ENCODE measurements at regions not wholly inside any gene's neighbourhood (a gene's known extent, or its start where the extent isn't known, plus 50 kb on each side); places are given as distances from the start of the nearest gene placed in this dataset.

DNA sequence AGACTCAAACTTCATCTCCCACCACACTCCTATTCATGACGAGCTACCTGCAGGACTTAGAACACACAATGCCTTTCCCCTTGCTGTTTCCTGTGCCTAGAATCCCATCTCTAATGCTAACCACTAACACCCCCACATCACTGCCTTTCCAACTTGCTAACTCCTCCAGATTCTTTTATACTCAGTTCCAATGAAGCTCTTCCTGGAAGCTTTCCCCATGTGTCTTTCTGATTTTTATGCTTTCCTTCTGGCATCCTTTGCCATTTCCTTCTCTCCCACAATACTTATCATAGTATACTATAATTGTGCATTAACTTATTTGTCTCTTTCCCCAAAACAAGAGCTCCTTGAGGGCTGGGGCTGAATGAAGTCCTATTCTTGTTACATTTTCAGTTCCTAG, 115.3 kb upstream of the PLPPR1 start:
- Histone ChIP-seq H3K9me3 (ENCODE audit: control insufficient read depth, low read length) (no peaks in the 10 kb centered on the region), H3K27me3 (replicated peaks; ENCODE audit: control insufficient read depth, insufficient read depth, low read length, poor library complexity, severe bottlenecking) (no peaks in the 10 kb centered on the region), H3K4me1 (ENCODE audit: control insufficient read depth, insufficient read depth, low read length, poor library complexity, severe bottlenecking) (no peaks in the 10 kb centered on the region), H3K27ac (ENCODE audit: insufficient read depth, low read length, poor library complexity, severe bottlenecking) (no peak overlapping the region), H3K36me3 (ENCODE audit: control insufficient read depth, insufficient read depth, low read length) (no peaks in the 10 kb centered on the region), H3K4me3 (ENCODE audit: insufficient read depth, low read depth, low read length, poor library complexity, severe bottlenecking) (no peak overlapping the region)
- no peak for DNase-seq

DNA sequence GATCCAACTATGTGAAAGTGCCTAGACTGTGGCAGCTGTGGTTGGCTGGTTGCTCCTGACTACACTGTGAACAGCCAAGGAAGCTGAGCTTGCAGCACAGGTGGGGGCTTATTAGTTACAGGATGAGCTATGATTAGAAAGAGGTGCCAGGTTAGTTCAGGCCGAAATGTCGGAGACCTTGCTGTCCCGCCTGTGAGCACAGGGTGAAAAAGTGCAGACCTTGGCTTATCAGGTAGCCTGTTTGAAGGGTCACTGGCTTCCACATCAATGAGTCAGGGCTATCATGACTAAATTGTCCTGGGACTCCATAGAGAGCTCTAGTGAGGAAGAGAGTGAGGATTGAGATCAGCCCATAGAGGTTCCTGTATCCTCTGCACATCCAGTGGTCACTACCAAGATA, 114.3 kb upstream of the PLPPR1 start:
- H3K4me1 ChIP-seq (ENCODE audit: control insufficient read depth, insufficient read depth, low read length, poor library complexity, severe bottlenecking): no peaks in the 10 kb centered on the region
- H3K4me3 ChIP-seq (ENCODE audit: insufficient read depth, low read depth, low read length, poor library complexity, severe bottlenecking): no peak overlapping the region
- DNase-seq: no peak
- no peaks in the 10 kb centered on the region for H3K36me3 ChIP-seq (ENCODE audit: control insufficient read depth, insufficient read depth, low read length)
- no peaks in the 10 kb centered on the region for H3K27me3 ChIP-seq (replicated peaks; ENCODE audit: control insufficient read depth, insufficient read depth, low read length, poor library complexity, severe bottlenecking)
- no peaks in the 10 kb centered on the region for H3K9me3 ChIP-seq (ENCODE audit: control insufficient read depth, low read length)
- no peak overlapping the region for H3K27ac ChIP-seq (ENCODE audit: insufficient read depth, low read length, poor library complexity, severe bottlenecking)

DNA sequence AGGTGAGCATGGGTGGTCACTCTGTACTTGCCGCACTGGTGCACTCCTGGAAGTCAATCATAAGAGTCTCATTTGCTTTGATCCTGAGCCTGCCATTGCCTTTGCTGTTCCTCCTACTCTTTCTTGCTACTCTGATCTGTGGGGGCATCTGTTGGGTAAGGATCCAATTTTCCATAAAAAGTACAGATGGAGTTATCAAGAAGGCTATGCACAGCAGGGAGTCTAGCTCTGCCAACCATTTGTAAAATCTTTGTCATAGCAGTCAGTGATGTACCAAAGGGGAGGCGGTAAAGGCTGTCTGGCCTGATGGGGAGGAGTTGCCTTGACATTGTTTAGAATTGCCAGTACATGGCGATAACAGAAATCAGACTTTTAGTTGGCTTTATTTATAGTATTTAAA, 109.0 kb upstream of the PLPPR1 start:
- no peak overlapping the region for H3K4me3 ChIP-seq (ENCODE audit: insufficient read depth, low read depth, low read length, poor library complexity, severe bottlenecking)
- DNase-seq: no peak

DNA sequence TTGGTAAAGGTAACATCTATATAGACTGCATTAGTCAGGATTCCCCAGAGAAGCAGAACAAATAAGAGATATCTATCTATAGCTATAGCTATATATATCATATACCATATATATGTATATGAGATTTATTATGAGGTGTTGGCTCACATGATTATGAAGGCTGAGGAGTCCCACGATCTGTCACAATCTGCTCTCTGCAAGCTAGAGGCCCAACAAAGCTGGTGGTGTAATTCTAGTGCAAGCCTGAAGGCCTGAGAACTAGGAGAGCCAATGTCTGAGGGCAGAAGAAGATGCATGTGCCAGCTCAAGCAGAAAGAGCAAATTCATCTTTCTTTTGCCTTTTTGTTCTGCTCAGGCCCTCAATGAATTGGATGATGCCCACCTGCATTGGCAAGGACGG, 102.2 kb upstream of the PLPPR1 start:
- Histone ChIP-seq H3K9me3 (ENCODE audit: control insufficient read depth, low read length) (no peaks in the 10 kb centered on the region), H3K4me1 (ENCODE audit: control insufficient read depth, insufficient read depth, low read length, poor library complexity, severe bottlenecking) (no peaks in the 10 kb centered on the region), H3K4me3 (ENCODE audit: insufficient read depth, low read depth, low read length, poor library complexity, severe bottlenecking) (no peak overlapping the region), H3K36me3 (ENCODE audit: control insufficient read depth, insufficient read depth, low read length) (no peaks in the 10 kb centered on the region), H3K27ac (ENCODE audit: insufficient read depth, low read length, poor library complexity, severe bottlenecking) (no peak overlapping the region), H3K27me3 (replicated peaks; ENCODE audit: control insufficient read depth, insufficient read depth, low read length, poor library complexity, severe bottlenecking) (no peaks in the 10 kb centered on the region)
- DNase-seq: no peak

More for the DNA sequence above, 109.0 kb upstream of the PLPPR1 start:
- Histone ChIP-seq H3K27me3 (replicated peaks; ENCODE audit: control insufficient read depth, insufficient read depth, low read length, poor library complexity, severe bottlenecking) (no peaks in the 10 kb centered on the region), H3K4me1 (ENCODE audit: control insufficient read depth, insufficient read depth, low read length, poor library complexity, severe bottlenecking) (no peaks in the 10 kb centered on the region), H3K9me3 (ENCODE audit: control insufficient read depth, low read length) (no peaks in the 10 kb centered on the region), H3K36me3 (ENCODE audit: control insufficient read depth, insufficient read depth, low read length) (no peaks in the 10 kb centered on the region), H3K27ac (ENCODE audit: insufficient read depth, low read length, poor library complexity, severe bottlenecking) (no peak overlapping the region)

DNA sequence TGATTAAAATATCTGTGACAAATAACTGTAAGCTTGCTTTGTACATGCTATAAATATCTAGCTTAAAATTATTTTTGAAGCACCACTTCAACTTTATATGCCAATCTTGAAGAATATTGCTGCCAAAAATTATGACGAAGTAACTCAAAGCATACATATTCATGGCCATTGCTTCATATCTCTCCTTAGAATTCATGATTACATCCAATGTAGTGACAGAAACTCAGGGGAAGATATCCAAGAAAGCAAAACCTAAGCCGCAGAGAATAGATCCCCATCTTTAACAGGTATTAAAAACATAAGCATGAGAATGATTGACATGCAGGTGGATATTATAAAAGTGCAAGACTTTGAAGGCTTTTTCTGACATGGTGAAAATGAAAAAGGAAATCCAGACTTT, 100.8 kb upstream of the PLPPR1 start:
- Histone ChIP-seq H3K36me3 (ENCODE audit: control insufficient read depth, insufficient read depth, low read length) (no peaks in the 10 kb centered on the region), H3K27ac (ENCODE audit: insufficient read depth, low read length, poor library complexity, severe bottlenecking) (no peak overlapping the region), H3K9me3 (ENCODE audit: control insufficient read depth, low read length) (no peaks in the 10 kb centered on the region), H3K4me3 (ENCODE audit: insufficient read depth, low read depth, low read length, poor library complexity, severe bottlenecking) (no peak overlapping the region), H3K27me3 (replicated peaks; ENCODE audit: control insufficient read depth, insufficient read depth, low read length, poor library complexity, severe bottlenecking) (no peaks in the 10 kb centered on the region), H3K4me1 (ENCODE audit: control insufficient read depth, insufficient read depth, low read length, poor library complexity, severe bottlenecking) (no peaks in the 10 kb centered on the region)
- DNase-seq: no peak

DNA sequence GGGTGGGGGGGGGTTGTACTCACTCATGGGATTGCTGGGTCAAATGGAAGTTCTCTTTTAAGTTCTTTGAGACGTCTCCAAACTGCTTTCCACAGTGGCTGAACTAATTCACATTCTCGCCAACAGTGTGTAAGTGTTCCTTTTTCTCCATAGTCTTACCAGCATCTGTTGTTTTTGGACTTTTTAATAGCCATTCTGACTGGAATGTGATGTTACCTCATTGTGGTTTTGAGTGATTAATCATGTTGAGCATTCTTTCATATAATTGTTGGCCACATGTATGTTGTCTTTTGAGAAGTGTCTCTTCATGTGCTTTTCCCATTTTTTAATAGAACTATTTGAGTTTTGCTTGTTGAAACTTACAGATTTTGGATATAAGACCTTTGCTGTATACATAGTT, 94.9 kb upstream of the PLPPR1 start:
- DNase-seq: no peak
- H3K27ac ChIP-seq (ENCODE audit: insufficient read depth, low read length, poor library complexity, severe bottlenecking): no peak overlapping the region
- H3K27me3 ChIP-seq (replicated peaks; ENCODE audit: control insufficient read depth, insufficient read depth, low read length, poor library complexity, severe bottlenecking): no peaks in the 10 kb centered on the region
- H3K4me1 ChIP-seq (ENCODE audit: control insufficient read depth, insufficient read depth, low read length, poor library complexity, severe bottlenecking): no peaks in the 10 kb centered on the region
- H3K36me3 ChIP-seq (ENCODE audit: control insufficient read depth, insufficient read depth, low read length): no peaks in the 10 kb centered on the region
- H3K9me3 ChIP-seq (ENCODE audit: control insufficient read depth, low read length): no peaks in the 10 kb centered on the region
- H3K4me3 ChIP-seq (ENCODE audit: insufficient read depth, low read depth, low read length, poor library complexity, severe bottlenecking): no peak overlapping the region

DNA sequence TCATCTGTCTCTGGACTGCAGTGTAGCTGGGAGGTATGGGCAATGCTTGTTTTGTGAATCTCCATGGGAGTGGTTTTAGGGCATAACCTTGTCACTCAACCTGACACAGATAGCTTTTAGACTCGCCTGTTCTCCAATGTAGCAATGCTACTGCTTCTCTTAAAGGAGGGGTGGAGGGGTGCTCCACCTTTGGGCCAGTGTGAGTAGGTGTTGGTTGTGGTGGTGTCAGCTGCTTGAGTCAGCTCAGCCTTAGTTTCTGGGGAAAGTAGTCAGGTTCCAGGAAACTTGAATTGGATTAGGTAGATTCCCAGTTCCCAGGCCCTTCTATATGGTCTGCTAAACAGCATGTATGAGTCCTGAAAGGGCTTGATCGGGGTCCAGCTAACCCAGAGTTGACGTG, 91.1 kb upstream of the PLPPR1 start:
- H3K27ac ChIP-seq (ENCODE audit: insufficient read depth, low read length, poor library complexity, severe bottlenecking): no peak overlapping the region
- no peak for DNase-seq
- no peaks in the 10 kb centered on the region for H3K4me1 ChIP-seq (ENCODE audit: control insufficient read depth, insufficient read depth, low read length, poor library complexity, severe bottlenecking)

DNA sequence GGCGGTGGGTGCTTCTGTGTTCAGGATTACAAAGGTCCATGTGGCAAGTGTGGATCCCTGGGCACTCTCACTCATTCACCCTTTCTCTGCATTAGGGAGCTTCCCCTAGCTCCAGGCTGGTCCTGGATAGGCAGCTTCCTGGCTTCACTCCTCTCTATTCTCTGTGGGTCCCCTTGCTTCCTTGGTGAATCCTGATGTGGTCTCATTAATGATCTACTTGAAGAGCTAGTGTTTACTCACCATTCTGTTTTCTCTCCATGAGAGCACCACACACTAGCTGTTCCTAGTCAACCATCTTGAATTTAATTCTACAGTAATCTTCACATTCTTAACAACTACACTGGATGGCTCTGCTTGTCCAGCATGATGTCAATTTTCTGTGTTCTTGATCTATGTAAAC, 90.0 kb upstream of the PLPPR1 start:
- DNase-seq: no peak
- H3K27ac ChIP-seq (ENCODE audit: insufficient read depth, low read length, poor library complexity, severe bottlenecking): no peak overlapping the region
- no peaks in the 10 kb centered on the region for H3K27me3 ChIP-seq (replicated peaks; ENCODE audit: control insufficient read depth, insufficient read depth, low read length, poor library complexity, severe bottlenecking)
- no peak overlapping the region for H3K4me3 ChIP-seq (ENCODE audit: insufficient read depth, low read depth, low read length, poor library complexity, severe bottlenecking)
- H3K4me1 ChIP-seq (ENCODE audit: control insufficient read depth, insufficient read depth, low read length, poor library complexity, severe bottlenecking): no peaks in the 10 kb centered on the region
- H3K9me3 ChIP-seq (ENCODE audit: control insufficient read depth, low read length): no peaks in the 10 kb centered on the region
- no peaks in the 10 kb centered on the region for H3K36me3 ChIP-seq (ENCODE audit: control insufficient read depth, insufficient read depth, low read length)

More for the DNA sequence above, 91.1 kb upstream of the PLPPR1 start:
- H3K36me3 ChIP-seq (ENCODE audit: control insufficient read depth, insufficient read depth, low read length): no peaks in the 10 kb centered on the region
- no peaks in the 10 kb centered on the region for H3K9me3 ChIP-seq (ENCODE audit: control insufficient read depth, low read length)
- H3K27me3 ChIP-seq (replicated peaks; ENCODE audit: control insufficient read depth, insufficient read depth, low read length, poor library complexity, severe bottlenecking): no peaks in the 10 kb centered on the region
- H3K4me3 ChIP-seq (ENCODE audit: insufficient read depth, low read depth, low read length, poor library complexity, severe bottlenecking): no peak overlapping the region

DNA sequence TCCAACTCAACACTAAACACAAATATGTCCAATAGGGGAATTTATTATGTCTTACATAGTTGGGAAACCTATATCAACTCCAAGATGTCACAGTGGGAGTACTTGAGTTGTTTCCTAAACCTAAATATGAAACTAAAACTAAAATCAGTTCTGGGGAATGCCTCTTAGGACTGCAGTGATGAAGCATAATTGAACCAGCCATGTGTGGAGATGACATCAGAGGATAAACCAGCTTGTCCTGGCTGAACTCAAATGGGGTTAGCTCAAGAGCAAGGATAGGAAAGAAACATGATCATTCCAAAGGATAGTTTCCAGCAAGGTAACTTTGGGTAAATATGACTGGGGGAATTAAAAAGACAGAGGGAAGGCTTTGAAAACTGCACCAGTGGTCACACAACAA, 88.9 kb upstream of the PLPPR1 start:
- H3K4me1 ChIP-seq (ENCODE audit: control insufficient read depth, insufficient read depth, low read length, poor library complexity, severe bottlenecking): no peaks in the 10 kb centered on the region
- no peak for DNase-seq
- H3K36me3 ChIP-seq (ENCODE audit: control insufficient read depth, insufficient read depth, low read length): no peaks in the 10 kb centered on the region
- H3K4me3 ChIP-seq (ENCODE audit: insufficient read depth, low read depth, low read length, poor library complexity, severe bottlenecking): no peak overlapping the region
- no peak overlapping the region for H3K27ac ChIP-seq (ENCODE audit: insufficient read depth, low read length, poor library complexity, severe bottlenecking)
- H3K27me3 ChIP-seq (replicated peaks; ENCODE audit: control insufficient read depth, insufficient read depth, low read length, poor library complexity, severe bottlenecking): no peaks in the 10 kb centered on the region
- H3K9me3 ChIP-seq (ENCODE audit: control insufficient read depth, low read length): no peaks in the 10 kb centered on the region

DNA sequence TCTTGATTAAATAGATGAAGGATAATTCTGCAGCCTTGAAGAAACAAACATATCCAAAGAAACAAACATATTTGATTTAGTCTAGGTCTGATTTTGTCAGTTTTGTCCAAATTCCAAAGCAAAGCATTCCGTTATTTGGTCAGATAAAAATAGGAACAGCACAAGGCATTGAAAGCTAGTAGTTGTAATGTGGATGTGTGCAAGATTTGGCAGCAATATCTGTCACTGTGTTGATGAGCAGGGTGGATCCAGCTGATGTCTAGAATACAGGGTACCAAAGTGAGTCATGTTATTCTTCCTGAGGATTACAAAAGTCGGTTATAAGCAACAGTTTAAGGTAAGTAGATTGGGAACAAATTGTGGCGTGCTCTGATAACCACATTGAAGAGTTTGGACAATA, 69.3 kb upstream of the PLPPR1 start:
- no peaks in the 10 kb centered on the region for H3K9me3 ChIP-seq (ENCODE audit: control insufficient read depth, low read length)
- no peak overlapping the region for H3K4me3 ChIP-seq (ENCODE audit: insufficient read depth, low read depth, low read length, poor library complexity, severe bottlenecking)
- H3K27me3 ChIP-seq (replicated peaks; ENCODE audit: control insufficient read depth, insufficient read depth, low read length, poor library complexity, severe bottlenecking): no peaks in the 10 kb centered on the region
- H3K27ac ChIP-seq (ENCODE audit: insufficient read depth, low read length, poor library complexity, severe bottlenecking): no peak overlapping the region
- DNase-seq: no peak
- no peaks in the 10 kb centered on the region for H3K4me1 ChIP-seq (ENCODE audit: control insufficient read depth, insufficient read depth, low read length, poor library complexity, severe bottlenecking)
- H3K36me3 ChIP-seq (ENCODE audit: control insufficient read depth, insufficient read depth, low read length): no peaks in the 10 kb centered on the region
